Left ventricle myocardium inferior (tissue), 1 donor: ENCODE measurements at regions not wholly inside any gene's neighbourhood (a gene's known extent, or its start where the extent isn't known, plus 50 kb on each side); places are given as distances from the start of the nearest gene placed in this dataset.

Source experiments
- DNase-seq: peaks from one replicate; pipeline ENCODE4 v3.0.0-alpha.2; 2020
- H3K27ac ChIP-seq: fragments of 200-600 bp; replicated peaks from 2 replicates; pipeline ENCODE4 v1.8.0; 2021
- H3K27me3 ChIP-seq: fragments of 200-600 bp; 2 replicates; pipeline ENCODE4 v1.8.0; 2021; ENCODE audit warnings: low read depth
- H3K36me3 ChIP-seq: fragments of 200-600 bp; 2 replicates; pipeline ENCODE4 v1.8.0; 2021
- H3K4me1 ChIP-seq: fragments of 200-600 bp; 2 replicates; pipeline ENCODE4 v1.8.0; 2021
- H3K4me3 ChIP-seq: fragments of 200-600 bp; 2 replicates; pipeline ENCODE4 v1.8.0; 2021; ENCODE audit warnings: mild to moderate bottlenecking, moderate library complexity
- H3K9me3 ChIP-seq: fragments of 200-600 bp; replicated peaks from 2 replicates; pipeline ENCODE4 v1.8.0; 2021
- CTCF ChIP-seq: fragments of 200-600 bp; IDR thresholded peaks from 2 replicates; pipeline ENCODE4 v1.8.0; 2021; ENCODE audit warnings: antibody characterized with exemption, mild to moderate bottlenecking, borderline replicate concordance
- intact Hi-C: fragments of 100-400 bp; cut with micrococcal nuclease; formaldehyde crosslinking; loops from one replicate; pipeline ENCODE4 v1.11.0; 2022
- donor health status: DM: no; HTN: yes; CAD: no; lungs with severe emphysema.

GRCh38 chr4:30863021-30863420 is 142.9 kb downstream of the PCDH7 start:
- Histone ChIP-seq H3K4me3 (no peak overlapping the region), H3K4me1 (peaks cover 39% of the 10 kb centered on the region), H3K27me3 (no peaks in the 10 kb centered on the region), H3K9me3 (no peaks in the 10 kb centered on the region), H3K36me3 (no peaks in the 10 kb centered on the region), H3K27ac (no peak overlapping the region)
- DNase-seq = no peak
- TF ChIP-seq CTCF = no peak
- intact Hi-C loops = no loop called here

DNA sequence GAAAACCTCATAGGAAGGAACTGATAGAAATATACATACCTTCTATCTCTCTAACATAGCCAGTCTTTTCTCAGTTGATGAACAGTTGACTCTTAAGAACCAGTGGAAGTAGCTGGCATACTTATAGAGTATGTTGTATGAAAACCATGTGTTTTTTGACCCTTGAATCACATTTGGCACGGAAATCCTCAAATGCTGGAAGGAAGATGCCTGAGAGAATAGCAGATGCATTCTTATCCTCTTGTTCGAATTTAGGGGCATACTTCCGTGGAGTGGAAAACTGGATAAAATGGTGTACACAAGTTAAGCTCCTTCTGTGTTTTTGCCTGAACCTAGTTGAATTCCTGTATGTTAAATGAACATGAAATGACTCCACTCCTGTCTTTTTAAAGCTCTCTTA is 145.5 kb downstream of the PCDH7 start:
- no peak for DNase-seq
- Histone ChIP-seq H3K27ac (no peak overlapping the region), H3K4me3 (no peak overlapping the region), H3K9me3 (peaks cover 6% of the 10 kb centered on the region), H3K36me3 (no peaks in the 10 kb centered on the region), H3K4me1 (peaks cover 52% of the 10 kb centered on the region), H3K27me3 (no peaks in the 10 kb centered on the region)
- TF ChIP-seq CTCF = no peak
- intact Hi-C loops = no loop called here

- Histone ChIP-seq H3K36me3 (no peaks in the 10 kb centered on the region), H3K9me3 (peaks cover 6% of the 10 kb centered on the region), H3K4me1 (peaks cover 57% of the 10 kb centered on the region), H3K4me3 (no peak overlapping the region), H3K27me3 (no peaks in the 10 kb centered on the region), H3K27ac (no peak overlapping the region)
- no peak for TF ChIP-seq CTCF
- intact Hi-C loops = no loop called here
- DNase-seq = no peak
Observed at GRCh38 chr4:30866346-30866745, 146.2 kb downstream of the PCDH7 start.

DNA sequence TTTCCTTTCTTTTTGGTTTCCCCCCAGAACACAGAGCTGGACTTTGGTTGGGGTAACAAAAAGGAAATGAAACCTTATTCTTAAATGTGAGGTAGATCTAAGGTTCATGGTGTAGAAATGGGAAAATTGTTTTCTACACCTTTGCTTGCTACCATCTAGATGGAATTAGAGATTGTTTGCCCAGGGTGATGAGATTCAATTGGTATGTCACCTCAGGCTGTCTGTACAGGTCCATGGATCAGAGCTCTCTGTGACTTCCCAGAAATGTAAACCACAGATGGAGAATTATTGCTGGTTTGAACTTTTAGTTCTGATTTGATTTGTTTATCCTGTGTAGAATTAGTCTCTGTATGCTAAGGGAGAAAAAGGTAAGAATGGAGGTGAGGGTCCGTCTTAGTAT is 146.7 kb downstream of the PCDH7 start:
- intact Hi-C loops = no loop called here
- no peak overlapping the region for H3K4me3 ChIP-seq
- no peak overlapping the region for H3K27ac ChIP-seq
- peaks cover 6% of the 10 kb centered on the region for H3K9me3 ChIP-seq
- H3K27me3 ChIP-seq = no peaks in the 10 kb centered on the region
- peaks cover 57% of the 10 kb centered on the region for H3K4me1 ChIP-seq
- no peaks in the 10 kb centered on the region for H3K36me3 ChIP-seq
- TF ChIP-seq CTCF = no peak
- DNase-seq = no peak

- Histone ChIP-seq H3K4me1 (peaks cover 57% of the 10 kb centered on the region), H3K36me3 (no peaks in the 10 kb centered on the region), H3K27ac (no peak overlapping the region), H3K27me3 (no peaks in the 10 kb centered on the region), H3K9me3 (peaks cover 6% of the 10 kb centered on the region), H3K4me3 (no peak overlapping the region)
- no peak for TF ChIP-seq CTCF
- intact Hi-C loops = no loop called here
- DNase-seq = no peak
Observed at GRCh38 chr4:30867427-30867826, 147.3 kb downstream of the PCDH7 start.
